ENCODE measurements at regions not wholly inside any gene's neighbourhood (a gene's known extent, or its start where the extent isn't known, plus 50 kb on each side); places are given as distances from the start of the nearest gene placed in this dataset.

DNA sequence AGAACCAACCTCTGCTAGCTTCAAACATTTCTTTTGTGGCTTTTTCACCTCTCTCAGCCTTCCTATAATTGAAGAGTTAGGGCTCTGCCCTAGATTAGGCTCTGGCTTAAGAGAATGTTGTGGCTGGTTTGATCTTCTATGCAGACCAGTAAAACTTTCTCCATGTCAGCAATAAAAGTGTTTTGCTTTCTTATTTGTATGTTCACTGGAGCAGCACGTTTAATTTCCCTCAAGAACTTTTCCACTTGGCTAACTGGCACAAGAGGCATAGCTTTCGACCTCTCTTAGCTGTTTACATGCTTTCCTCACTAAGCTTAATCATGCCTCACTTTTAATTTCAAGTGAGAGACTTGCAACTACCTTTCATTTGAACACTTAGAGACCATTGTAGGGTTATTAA is 964.7 kb downstream of the ROBO2 start:
- no peak for DNase-seq

DNA sequence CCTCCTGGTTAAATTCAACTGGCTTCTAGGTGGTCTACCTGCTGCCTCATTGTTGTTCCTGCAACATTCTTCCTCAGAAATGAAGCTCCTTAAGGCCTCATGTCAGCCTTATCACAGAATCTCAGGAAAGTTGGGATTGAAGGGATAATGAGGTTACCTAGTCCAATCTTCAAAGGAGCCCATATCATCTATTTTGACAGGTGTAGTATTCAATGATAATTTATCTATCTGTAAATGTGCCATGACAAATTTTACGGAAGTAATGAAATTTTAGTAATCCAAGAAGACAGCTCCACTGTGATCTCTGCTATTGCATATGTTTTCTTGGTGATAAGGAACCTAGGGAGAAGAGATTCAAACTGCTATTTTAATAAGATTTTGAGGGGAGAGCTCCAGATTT is 973.8 kb downstream of the ROBO2 start:
- no peak for DNase-seq

DNA sequence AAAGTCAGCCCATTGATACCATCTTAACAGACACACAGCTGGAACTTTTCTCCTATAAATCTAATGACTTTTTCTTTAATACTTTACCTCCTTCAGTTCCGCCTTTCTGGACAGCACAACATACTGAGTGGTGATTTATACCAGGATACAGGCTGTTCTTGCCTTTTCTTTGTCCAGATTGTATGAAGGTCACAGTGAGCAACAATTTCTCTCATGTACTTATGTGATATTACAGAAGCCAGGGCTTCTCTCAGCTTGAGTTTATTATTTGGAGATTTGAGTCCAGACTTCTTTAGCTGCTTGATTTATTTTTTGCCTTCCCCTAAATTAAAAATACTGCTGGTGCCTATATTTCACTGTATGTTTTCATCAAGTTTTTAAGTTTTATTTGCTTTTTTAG is 976.0 kb downstream of the ROBO2 start:
- DNase-seq, result no peak

DNA sequence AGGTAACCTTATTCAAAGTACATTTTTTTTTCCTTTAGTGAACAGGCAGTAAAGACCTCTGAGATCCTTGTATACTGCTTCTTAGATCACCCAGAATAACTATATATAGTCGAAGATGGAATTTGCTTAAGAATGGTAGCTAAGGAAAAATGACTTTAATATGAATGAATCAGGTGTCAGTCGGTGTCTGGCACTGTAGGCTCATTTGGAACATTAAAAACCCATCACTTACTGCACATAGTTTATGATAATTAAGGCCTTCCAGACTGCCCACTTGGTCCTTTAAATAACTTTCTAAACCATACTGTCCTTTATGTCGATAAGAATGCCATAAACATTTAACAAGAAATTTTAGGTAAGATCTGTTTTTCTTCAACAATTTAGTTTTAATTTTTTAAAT is 981.8 kb downstream of the ROBO2 start:
- no peak for DNase-seq

DNA sequence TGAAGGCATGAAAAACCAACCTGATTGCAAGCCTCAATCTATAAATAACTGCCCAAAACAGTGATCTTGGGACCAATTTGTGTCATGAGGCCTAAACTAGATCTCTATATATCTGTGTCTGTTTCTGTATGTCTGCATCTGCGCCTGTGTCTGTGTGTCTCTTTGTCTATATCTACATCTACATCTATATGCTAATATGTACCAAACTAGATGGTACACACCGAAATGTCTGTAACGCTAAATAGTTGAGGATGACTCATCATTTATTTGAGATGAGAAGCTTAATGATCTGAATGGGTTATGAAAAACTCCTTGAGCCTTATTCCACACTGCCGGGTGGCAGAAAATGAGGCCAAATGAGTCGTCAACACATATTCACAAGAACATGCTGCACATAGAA is 982.3 kb downstream of the ROBO2 start:
- no peak for DNase-seq

DNA sequence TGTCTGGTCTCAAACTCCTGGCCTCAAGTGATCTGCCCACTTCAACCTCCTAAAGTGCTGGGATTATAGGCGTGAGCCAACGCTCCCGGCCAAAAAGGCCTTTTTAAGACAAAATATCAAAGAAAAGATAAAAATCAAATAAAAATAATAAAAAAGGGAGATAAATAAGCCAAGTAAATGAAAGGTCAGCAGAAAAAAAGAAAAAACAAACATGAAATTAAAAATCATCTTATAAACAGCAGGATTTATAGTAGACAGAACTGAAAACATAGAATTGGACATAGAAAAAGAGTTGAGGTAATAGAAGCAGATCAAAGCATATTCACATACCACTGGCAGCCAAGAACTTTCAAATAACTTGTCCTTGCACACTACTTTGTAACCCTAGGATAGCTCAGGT is 983.4 kb downstream of the ROBO2 start:
- no peak for DNase-seq

DNA sequence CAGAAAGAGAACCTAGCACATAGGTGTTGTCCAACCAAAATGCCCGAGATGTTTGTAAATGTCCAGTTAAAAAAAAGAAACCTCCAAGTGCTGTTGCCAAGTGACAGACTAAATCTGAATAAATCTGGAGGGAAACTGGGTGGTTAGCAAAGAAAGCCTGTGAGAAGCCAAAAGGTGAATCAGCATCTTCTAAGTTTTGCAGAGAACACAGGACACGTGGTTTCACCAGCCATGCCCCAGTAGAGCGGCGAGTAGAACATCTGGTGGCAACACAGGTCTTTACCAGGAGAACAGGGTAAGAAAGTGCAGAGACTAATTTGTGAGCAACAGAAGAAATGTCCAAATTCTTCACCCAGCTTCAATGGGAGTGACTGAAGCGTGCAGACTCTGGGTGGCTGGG is 986.0 kb downstream of the ROBO2 start:
- no peak for DNase-seq

DNA sequence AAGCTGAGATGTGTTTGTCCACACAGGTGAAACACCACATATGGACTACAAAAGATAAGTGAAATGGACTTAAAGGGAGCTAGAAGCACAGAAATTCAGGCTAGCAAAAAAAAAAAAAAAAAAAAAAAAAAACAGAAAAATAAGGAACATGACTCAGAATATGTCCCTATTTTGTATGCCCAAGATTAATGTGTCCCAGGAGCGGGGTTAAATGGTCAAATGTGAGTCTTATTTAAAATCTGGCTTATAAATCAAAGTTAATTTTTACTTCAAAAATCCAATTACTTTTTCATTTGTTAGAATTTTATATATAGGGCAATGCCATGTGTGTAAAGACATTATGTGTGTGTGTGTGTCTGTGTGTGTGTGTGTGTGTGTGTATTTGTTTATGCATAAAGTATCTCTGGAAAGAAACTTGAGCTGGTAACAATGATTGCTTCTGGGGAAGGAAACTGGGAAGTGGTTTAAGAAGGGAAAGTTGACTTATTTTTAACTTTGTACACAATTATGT is 986.5 kb downstream of the ROBO2 start:
- DNase-seq, result no peak

DNA sequence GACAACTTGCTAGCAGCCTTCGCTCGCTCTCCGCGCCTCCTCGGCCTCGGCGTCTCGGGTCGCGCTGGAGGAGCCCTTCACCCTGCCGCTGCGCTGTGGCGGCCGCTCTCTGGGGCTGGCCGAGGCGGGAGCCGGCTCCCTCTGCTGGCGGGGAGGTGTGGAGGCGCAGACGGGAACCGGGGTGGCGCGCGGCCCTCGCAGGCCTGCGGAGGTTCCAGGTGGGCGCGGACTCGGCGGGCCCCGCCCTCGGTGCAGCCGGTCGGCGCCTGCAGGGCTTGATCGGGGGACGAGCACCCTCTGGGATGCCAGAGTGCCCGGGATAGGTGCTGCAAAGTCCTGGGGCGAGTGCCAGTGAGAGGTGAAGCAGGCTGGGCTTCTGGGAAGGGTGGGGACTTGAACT is 989.9 kb downstream of the ROBO2 start:
- DNase-seq, result no peak

DNA sequence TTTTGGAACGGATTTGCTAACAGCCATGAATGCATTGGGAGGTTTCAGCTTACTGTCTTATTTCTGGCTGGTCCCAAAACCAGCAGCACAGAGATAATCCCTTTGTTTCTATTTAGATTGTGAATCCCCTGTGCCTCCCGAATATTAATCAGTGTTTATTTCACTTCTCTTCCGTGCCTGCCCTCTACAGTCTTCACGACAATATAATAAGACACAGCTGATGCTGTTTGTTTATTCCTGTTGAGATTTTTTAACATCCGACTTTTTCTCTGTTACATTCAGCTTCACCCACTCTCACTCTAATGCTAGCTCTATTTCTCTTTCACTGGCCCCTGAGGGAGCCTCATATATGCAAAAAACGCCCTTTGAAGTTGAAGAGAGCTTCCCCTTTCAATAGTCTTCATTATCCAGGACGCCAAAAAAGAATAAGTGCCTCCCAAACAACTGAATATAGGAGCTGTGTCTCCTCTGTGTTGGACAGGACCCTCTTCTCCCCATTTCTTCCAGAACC is 995.3 kb downstream of the ROBO2 start:
- DNase-seq, result no peak

DNA sequence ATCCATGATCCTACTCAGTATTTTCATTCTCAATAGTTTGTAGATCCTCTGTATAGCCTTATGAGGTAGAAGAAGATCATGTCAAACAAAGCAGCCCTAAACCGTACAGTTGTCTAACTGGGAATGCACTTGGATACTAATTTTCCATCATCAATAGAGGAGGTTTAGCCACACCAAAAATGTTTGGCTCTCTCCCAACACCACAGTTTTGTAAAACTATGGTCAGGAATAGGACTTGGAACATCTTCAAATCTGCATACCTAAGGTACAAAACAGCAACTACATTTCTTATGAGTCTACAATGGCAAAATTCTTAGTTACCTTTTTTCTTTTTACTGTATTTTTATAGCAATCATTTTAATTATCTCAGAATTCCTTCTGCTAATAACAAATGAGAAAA is 1001.6 kb downstream of the ROBO2 start:
- DNase-seq, result no peak

DNA sequence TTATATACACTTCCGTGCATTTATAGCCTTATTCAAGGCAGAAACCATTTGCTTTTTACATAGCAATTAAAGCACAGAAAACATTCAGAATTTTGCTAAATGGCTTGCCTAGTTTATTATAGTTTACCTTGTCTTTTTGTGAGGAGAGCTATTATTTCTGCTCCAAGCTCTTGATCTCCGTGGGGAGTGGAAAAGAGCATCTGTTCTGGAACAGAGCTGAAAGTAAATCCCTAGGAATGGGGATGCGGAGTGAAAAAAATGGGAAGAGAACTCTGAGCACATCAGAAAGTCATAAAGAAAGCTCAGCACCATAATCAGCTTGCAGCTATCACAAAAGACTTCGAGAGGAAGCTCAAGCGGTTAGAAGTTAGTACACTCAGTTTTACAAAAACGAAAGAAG is 1006.7 kb downstream of the ROBO2 start:
- DNase-seq, result no peak

DNA sequence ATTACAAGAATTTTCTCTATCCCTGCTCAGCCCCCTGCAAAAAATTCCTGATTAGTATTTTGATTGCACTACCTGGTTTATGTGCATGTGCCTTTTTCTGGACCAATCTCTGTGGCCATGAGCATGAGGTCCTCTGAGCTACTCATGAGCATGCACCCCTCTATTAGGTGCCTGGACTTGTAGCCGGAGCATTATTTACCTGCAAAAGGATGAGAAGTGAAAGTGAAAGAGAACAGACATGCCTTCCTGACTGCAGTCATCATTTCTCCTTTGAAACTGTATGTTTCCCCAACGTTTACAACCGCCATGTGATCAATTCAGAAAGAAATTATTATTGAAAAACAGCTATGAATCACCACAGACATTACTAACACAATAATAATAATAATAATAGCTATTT is 1008.8 kb downstream of the ROBO2 start:
- DNase-seq, result no peak

DNA sequence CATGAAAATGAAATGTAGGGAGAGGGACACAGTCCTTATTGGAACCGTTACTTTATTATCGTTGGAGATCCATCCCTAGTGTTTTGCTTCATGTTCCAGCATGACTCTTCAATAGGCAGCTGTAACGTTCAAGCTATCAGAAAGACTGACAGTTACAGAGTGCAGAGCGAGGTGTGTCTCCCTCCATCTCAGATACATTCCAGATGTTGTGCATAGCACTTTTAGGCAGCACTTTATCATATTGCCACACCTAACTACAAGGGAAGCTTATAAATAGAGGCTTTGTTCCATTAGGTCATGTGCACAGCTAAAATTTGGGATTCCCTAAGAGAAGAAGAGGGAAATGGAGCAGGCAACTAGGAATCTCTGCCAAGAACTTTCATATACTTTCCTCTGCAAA is 1009.6 kb downstream of the ROBO2 start:
- DNase-seq, result no peak

DNA sequence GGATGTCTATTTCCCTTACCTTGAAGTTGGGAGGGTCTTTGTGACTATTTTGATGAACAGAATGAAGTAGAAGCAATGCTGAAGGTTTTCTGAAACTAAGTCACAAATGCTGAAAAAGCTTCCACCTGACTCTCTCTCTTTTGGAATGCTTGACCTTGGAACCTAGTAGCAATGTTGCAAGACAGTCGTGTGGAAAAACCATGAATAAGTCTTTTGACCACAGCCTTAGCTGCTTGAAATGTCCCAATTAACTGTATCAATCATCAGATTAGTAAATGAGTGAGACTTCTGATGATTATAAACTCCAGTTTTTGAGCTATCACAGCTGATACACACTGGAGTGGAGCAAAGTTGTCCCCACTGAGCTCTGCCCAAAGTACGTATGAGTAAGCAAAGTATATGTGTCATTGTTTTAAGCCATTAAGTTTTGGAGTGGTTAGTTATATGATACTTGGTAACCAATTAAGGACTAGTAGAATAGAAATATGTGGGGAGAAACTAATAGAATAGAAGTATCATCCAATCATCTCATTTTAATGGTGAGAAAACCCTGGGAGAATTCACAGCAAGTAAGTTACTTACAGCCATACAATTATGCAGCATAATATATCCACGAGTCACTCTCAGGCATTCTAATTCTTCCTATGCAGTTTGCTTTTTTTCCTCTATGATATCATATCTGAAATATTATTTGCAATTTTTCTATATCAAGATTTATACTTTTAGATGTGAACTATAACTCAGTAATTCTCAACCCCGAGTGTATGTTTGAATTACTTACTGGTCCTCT is 1010.6 kb downstream of the ROBO2 start:
- DNase-seq, result no peak

DNA sequence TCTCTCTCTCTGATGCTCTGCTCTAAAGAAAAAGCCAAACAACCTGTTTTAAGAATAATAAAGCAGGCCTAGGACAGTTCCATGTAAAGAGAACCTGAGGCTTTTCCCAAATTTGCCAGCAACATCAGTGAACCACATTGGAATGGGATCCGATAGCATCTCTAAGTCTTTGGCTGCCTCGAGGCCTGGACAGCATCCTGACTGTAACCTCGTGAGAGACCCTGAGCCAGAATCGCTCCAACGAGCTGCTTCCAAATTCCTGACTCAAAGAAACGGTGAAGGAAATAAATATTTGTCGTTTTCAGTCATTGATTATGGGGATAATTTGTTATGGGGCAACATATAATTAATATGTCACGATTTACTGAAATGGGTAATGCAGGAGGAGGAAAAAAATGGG is 1012.8 kb downstream of the ROBO2 start:
- no peak for DNase-seq

DNA sequence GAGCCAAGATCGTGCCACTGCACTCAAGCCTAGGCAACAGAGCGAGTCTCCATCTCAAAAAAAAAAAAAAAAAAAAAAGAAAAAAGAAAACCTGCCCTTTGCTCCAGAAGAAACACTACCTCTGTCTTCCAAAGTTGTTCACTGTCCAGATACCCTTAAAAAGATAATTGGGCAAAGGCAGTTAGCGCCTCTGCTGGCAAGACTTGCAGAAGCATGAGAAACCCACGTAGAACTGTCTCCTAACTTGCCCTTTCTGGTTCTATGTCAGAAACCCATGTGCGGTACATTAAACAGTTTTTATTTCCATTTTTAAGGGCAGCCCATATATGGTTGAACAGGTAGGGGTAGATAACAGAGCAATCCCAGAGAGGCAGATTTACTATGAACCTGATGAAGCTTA is 1026.4 kb downstream of the ROBO2 start:
- DNase-seq, result no peak

DNA sequence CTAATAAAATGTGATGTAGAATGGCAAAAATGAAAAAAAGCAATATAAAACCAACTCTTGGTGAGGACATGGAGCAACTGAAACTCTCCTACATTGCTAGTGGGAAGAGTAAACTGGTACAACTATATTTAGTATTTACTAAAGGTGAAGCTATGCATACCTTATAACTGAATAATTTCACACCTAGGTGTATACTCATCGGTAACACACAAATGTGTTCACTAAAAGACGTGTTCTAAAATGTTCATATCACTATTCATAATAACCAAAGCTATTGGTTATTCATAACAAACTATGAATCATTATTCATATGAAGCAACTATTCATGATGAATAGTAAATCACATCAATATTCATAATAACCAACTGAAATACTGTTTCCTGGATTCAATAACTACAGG is 1030.3 kb downstream of the ROBO2 start:
- no peak for DNase-seq

DNA sequence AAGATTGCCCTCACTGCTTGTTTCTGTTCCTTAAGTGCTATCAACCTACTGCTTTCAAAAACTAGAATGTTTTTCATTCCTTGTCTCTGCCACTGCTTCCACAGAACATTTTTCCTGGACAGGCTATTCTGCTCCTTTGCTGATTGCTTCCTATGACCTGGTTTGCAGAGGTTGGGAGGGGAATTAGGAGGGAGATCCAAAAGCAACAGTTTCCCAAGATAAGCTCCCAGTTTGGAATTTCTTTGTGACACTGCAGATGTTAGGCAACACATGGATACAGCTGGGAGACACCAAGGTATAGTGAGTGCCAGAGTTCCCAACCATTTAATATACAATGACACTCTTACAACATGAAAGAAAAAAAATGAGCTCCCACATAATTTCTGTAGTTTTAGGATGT is 1036.5 kb downstream of the ROBO2 start:
- DNase-seq, result no peak

DNA sequence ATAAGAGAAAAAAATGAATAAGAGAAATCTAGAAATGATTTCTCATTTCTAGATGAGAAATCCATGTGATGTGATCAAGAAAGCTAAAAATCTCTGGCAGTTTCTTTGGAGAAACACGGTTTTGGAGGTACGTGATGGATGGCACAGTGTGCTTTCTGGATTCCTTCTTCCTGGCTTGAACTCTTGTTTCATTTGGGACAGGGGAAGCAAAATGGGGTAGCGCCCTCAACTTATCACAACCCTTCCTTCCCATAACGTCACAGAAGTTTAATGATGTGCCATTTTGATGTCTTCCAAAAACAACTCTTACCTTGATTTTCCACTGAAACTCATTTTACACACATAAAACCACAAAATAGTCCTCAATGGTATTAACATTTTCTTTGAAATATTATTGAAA is 1037.3 kb downstream of the ROBO2 start:
- no peak for DNase-seq

DNA sequence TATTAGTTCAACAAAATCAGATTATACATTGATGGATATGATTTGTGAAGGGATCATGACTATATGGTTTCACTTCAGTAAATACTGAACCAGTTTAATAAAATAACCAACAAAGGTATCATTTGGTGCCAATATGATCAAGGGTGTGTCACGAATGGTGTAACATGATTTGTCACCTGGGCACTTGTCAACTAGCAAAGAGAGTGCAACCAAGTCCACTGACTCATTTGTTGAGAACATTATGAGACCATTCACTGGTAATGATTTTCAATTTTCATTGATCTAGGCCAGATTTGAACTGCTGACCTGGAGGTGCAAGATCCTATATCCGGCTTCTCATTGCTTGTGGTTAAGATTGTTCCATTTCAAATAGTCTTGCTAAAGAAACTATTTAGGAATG is 1037.9 kb downstream of the ROBO2 start:
- DNase-seq, result no peak

DNA sequence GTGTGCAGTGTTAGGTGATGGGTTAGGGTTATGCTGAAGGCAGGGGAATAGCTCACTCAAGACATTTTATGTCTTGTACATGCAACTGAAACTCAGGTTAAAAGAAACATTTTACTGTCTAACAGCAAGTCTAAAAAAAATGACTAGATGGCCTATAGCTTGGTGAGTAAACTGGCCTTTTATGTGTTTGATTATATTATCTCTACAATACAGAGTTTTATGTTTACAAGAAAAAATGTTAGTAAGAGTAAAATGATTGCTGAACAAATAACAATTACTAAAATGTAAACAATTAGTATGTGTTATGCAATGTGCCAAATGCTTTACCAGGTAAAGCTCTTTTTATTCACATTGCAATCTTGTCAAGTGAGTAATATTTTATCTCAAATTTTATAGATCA is 1039.6 kb downstream of the ROBO2 start:
- DNase-seq, result no peak

DNA sequence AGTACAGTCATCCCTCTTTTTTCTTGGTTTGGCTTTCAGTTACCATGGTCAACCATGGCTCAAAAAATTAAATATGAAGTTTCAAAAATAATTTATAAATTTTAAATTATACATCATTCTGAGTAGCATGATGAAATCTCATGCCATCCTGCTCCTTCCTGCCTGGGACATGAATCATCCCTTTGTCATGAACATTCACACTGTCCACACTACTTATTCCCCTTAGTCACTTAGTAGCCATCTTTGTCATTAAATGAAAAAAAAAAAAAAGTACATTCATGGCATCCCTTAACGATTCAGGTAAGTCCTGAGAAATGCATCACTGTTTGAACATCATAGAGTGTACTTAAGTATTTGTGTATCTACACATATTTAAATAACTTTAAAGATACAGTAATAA is 1046.3 kb downstream of the ROBO2 start:
- no peak for DNase-seq

DNA sequence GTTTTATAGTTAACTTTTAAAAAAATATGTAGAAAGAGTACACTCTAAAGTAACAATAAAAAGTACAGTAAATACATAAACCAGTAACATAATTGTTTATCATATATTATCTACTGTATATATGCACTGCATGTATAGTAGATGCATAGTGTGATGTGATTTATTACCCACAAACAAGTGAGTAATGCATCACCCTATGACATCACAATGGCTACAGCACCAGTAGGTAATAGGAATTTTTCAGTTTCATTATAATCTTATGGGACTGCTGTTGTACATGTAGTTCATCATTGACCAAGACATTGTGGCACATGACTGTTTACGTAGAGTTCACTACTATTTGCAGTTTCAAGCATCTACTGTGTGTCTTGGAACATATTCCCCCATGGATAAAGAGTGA is 1047.2 kb downstream of the ROBO2 start:
- DNase-seq, result no peak

DNA sequence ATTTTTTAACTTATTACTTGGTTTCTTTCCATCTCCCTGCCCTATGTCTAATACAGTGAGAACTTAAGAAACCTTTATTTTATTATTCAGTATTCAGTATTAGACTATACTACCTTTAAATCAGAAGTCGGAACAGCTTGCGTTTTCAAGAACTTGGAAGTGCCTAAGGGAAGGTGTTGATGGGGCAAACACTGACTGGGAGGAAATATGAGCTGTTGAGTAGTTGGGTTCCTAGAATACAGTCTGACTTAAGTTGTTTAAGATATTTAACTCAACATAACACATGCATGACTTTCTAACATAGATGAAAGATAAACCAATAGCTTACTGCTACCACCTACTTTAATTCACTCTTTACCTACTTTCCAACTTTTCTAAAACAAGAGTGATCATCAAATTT is 1048.1 kb downstream of the ROBO2 start:
- no peak for DNase-seq
